GM12878 (cell line): ENCODE measurements at regions not wholly inside any gene's neighbourhood (a gene's known extent, or its start where the extent isn't known, plus 50 kb on each side); places are given as distances from the start of the nearest gene placed in this dataset.
A peak's percentile ranks its signal among the peaks of the same experiment; 100 is the strongest.

ENCODE experiments used
- ATAC-seq: fragments of 200-7000 bp; cut with Tn5 transposase; 3 replicates; pipeline ENCODE4 v1.9.1; 2020; ENCODE audit warnings: mild to moderate bottlenecking, moderate library complexity
- BruUV-seq: library from RNA; stranded (reverse); fragments of 400-500 nt; replicated peaks from 2 replicates; lab custom pipeline; 2021; lab: Mats Ljungman, UMichigan
- CTCF ChIA-PET: fragments of 300-600 bp; sonication (Branson Sonifier 250); formaldehyde crosslinking; extraction: SDS; loops from one replicate; lab custom pipeline; 2021; ENCODE audit warnings: inconsistent platforms; lab: Yijun Ruan, JAX
- POLR2A ChIA-PET: fragments of 350-600 bp; formaldehyde crosslinking; extraction: SDS; loops from one replicate; lab custom pipeline; 2021; ENCODE audit warnings: inconsistent platforms; lab: Charles Lee
- RAD21 ChIA-PET: fragments of 300-600 bp; sonication (Branson Sonifier 250); formaldehyde crosslinking; loops from one replicate; lab custom pipeline; 2023; ENCODE audit warnings: antibody characterized with exemption; ENCODE audit not compliant: unreplicated experiment; lab: Charles Lee
- SMC1A ChIA-PET: fragments of 300-600 bp; sonication (Branson Sonifier 250); formaldehyde crosslinking; loops from one replicate; lab custom pipeline; 2023; ENCODE audit not compliant: unreplicated experiment, uncharacterized antibody; lab: Charles Lee
- DNase-seq: peaks from one replicate; pipeline ENCODE4 v3.0.0-alpha.2; 2011; ENCODE audit warnings: low read depth, low spot score
- FAIRE-seq: peaks from 3 replicates; lab custom pipeline; 2011; peaks lifted over from hg19 to GRCh38; lab: Jason Lieb, UNC
- H2AFZ ChIP-seq: 2 replicates; pipeline ENCODE4 v1.6.0; 2011; ENCODE audit warnings: low read depth, low read length, control low read depth; ENCODE audit not compliant: control insufficient read depth
- H3K27ac ChIP-seq: 2 replicates; pipeline ENCODE4 v1.5.1; 2011; ENCODE audit warnings: control low read depth; ENCODE audit not compliant: control insufficient read depth, insufficient read depth
- H3K27me3 ChIP-seq, 2 experiments: replicated peaks in 1 of 2; 2 replicates each; pipeline versions ENCODE4 v1.6.0 to v1.6.1; 2011; ENCODE audit warnings: low read length in 1 of 2; ENCODE audit not compliant: control insufficient read depth in 2 of 2, insufficient read depth in 2 of 2
- H3K36me3 ChIP-seq, 2 experiments: 2 replicates each; pipeline ENCODE4 v1.5.1; 2011; ENCODE audit warnings: low read length in 1 of 2; ENCODE audit not compliant: control insufficient read depth in 2 of 2, insufficient read depth in 2 of 2
- H3K4me1 ChIP-seq: 2 replicates; pipeline ENCODE4 v1.6.1; 2011; ENCODE audit warnings: mild to moderate bottlenecking, low read length, moderate library complexity, mixed read lengths; ENCODE audit not compliant: control insufficient read depth, insufficient read depth
- H3K4me2 ChIP-seq: 2 replicates; pipeline ENCODE4 v1.6.0; 2011; ENCODE audit warnings: control low read depth; ENCODE audit not compliant: control insufficient read depth, insufficient read depth
- H3K4me3 ChIP-seq: fragments of 200-600 bp; sonication (generic); 2 replicates; pipeline ENCODE4 v1.5.1; 2016
- H3K79me2 ChIP-seq: 2 replicates; pipeline ENCODE4 v1.6.0; 2011; ENCODE audit warnings: low read length; ENCODE audit not compliant: control insufficient read depth, insufficient read depth
- H3K9ac ChIP-seq: 2 replicates; pipeline ENCODE4 v1.8.0; 2011; ENCODE audit warnings: low read length, control low read depth, mixed read lengths; ENCODE audit not compliant: control insufficient read depth, insufficient read depth
- H3K9me3 ChIP-seq: replicated peaks from 3 replicates; pipeline ENCODE4 v1.5.1; 2011; ENCODE audit warnings: mild to moderate bottlenecking, low read length; ENCODE audit not compliant: control insufficient read depth, insufficient read depth
- H4K20me1 ChIP-seq: 2 replicates; pipeline ENCODE4 v1.6.0; 2011; ENCODE audit not compliant: control insufficient read depth, insufficient read depth
- ATF7 ChIP-seq: fragments of 450-650 bp; IDR thresholded peaks from 2 replicates; pipeline ENCODE4 v1.6.1; 2016; ENCODE audit warnings: low read depth, mild to moderate bottlenecking
- CEBPB ChIP-seq, 2 experiments: fragments of 150-350 bp in 1 of 2; IDR thresholded peaks; 2 replicates each; pipeline ENCODE4 v1.6.1; 2012 to 2014; ENCODE audit warnings: low read depth in 2 of 2, low read length in 2 of 2, borderline replicate concordance in 1 of 2, inconsistent platforms in 1 of 2
- KAT2A ChIP-seq: conservative IDR thresholded peaks from 2 replicates; pipeline ENCODE4 v1.6.1; 2011; ENCODE audit warnings: low read depth, low read length; ENCODE audit not compliant: control insufficient read depth
- NFXL1 ChIP-seq: fragments of 450-650 bp; IDR thresholded peaks from 2 replicates; pipeline ENCODE4 v1.6.1; 2017; ENCODE audit warnings: antibody characterized with exemption, mild to moderate bottlenecking, borderline replicate concordance
- NR2C1 ChIP-seq: fragments of 450-650 bp; IDR thresholded peaks from 2 replicates; pipeline ENCODE4 v1.6.1; 2017; ENCODE audit warnings: antibody characterized with exemption, mild to moderate bottlenecking, moderate library complexity
- PAX8 ChIP-seq: fragments of 450-650 bp; IDR thresholded peaks from 2 replicates; pipeline ENCODE4 v1.6.1; 2017; ENCODE audit warnings: mild to moderate bottlenecking, moderate library complexity
- PML ChIP-seq: IDR thresholded peaks from 2 replicates; pipeline ENCODE4 v1.6.1; 2012; ENCODE audit warnings: low read length, inconsistent platforms
- SMAD5 ChIP-seq: IDR thresholded peaks from 2 replicates; pipeline ENCODE4 v1.6.1; 2016; ENCODE audit warnings: antibody characterized with exemption, low read depth
- SUZ12 ChIP-seq: fragments of 200-600 bp; sonication (generic); IDR thresholded peaks from one replicate; pipeline ENCODE4 v1.6.1; 2018; ENCODE audit warnings: antibody characterized with exemption, mild to moderate bottlenecking; ENCODE audit not compliant: unreplicated experiment
- ZBTB4 ChIP-seq: fragments of 450-650 bp; formaldehyde crosslinking; IDR thresholded peaks from 2 replicates; pipeline ENCODE4 v1.4.0; 2022; ENCODE audit warnings: mild to moderate bottlenecking, moderate library complexity
- ZNF274 ChIP-seq: IDR thresholded peaks from one replicate; pipeline ENCODE4 v1.8.0; 2011; ENCODE audit not compliant: insufficient read length, insufficient read depth
- WGBS: methylation state at CpG from one replicate; pipeline ENCODE4 v1.1.6; 2016; ENCODE audit warnings: low lambda C conversion rate; ENCODE audit not compliant: insufficient replicate concordance, insufficient coverage; ENCODE audit errors: missing lambda C conversion rate; 5-methylcytosine and 5-hydroxymethylcytosine counted together
- in situ Hi-C: fragments of 300-500 bp; cut with MboI; formaldehyde crosslinking; loops from 9 replicates; pipeline ENCODE4 v1.14.3; 2018; ENCODE audit warnings: mixed read lengths
- intact Hi-C: fragments of 100-400 bp; cut with micrococcal nuclease; formaldehyde crosslinking; loops from one replicate; pipeline ENCODE4 v1.14.2; 2022; ENCODE audit not compliant: unreplicated experiment

GRCh38 chr4:155072417-155072816 is 136.0 kb upstream of the NPY2R start:
- TF ChIP-seq SMAD5 (no peak), SUZ12 (no peak), NR2C1 (no peak), ZBTB4 (CRISPR knock-in tag) (no peak), KAT2A (no peak), ZNF274 (no peak), NFXL1 (no peak), PAX8 (no peak), ATF7 (no peak), CEBPB (IDR thresholded peaks at IDR 0.05; ENCODE audit: borderline replicate concordance in 1 of 2, low read depth in 2 of 2, low read length in 2 of 2) (no peak), PML (no peak)
- SMC1A ChIA-PET: no interaction called here
- 67% methylated on average over 4 of the region's 4 CpGs for WGBS

More at GRCh38 chr4:155072417-155072816, 136.0 kb upstream of the NPY2R start:
- in situ Hi-C loops: no loop called here
- FAIRE-seq (no peak), DNase-seq (no peak), ATAC-seq (peak; percentile 61)
- H3K36me3 ChIP-seq: no peaks in the 10 kb centered on the region
- H3K4me3 ChIP-seq: no peak overlapping the region
- no peaks in the 10 kb centered on the region for H3K4me1 ChIP-seq
- no peak overlapping the region for H3K9ac ChIP-seq
- POLR2A ChIA-PET: no interaction called here
- no peak overlapping the region for H3K27ac ChIP-seq
- no peaks in the 10 kb centered on the region for H4K20me1 ChIP-seq
- CTCF ChIA-PET: no interaction called here
- no peak overlapping the region for H3K4me2 ChIP-seq
- RAD21 ChIA-PET: no interaction called here
- BruUV-seq: no TSS peak
- intact Hi-C loops: no loop called here
- H3K79me2 ChIP-seq: no peaks in the 10 kb centered on the region
- no peaks in the 10 kb centered on the region for H3K9me3 ChIP-seq
- no peak overlapping the region for H2AFZ ChIP-seq
- no peaks in the 10 kb centered on the region for H3K27me3 ChIP-seq
